Kidney (tissue), 13 donors: ENCODE measurements at regions not wholly inside any gene's neighbourhood (a gene's known extent, or its start where the extent isn't known, plus 50 kb on each side); places are given as distances from the start of the nearest gene placed in this dataset.
A peak's percentile ranks its signal among the peaks of the same experiment; 100 is the strongest.
"Not testable (repeated sequence)": the region's sequence is repeated elsewhere in the genome, so short reads cannot be mapped to it uniquely, and the experiment has no call there.

Experiments
- DNase-seq, 5 donors: peaks; one replicate each; pipeline ENCODE4 v3.0.0-alpha.2; 2013 to 2020
- FAIRE-seq: peaks from 2 replicates; lab custom pipeline; 2012; peaks lifted over from hg19 to GRCh38; lab: Jason Lieb, UNC
- H3K27ac ChIP-seq, 2 donors: one replicate each; pipeline ENCODE4 v1.7.0; 2013; ENCODE audit warnings: low read depth in 2 of 2, low read length in 2 of 2, inconsistent platforms in 1 of 2
- H3K27me3 ChIP-seq: one replicate; pipeline ENCODE4 v1.7.1; 2013; ENCODE audit warnings: low read length, inconsistent platforms; ENCODE audit not compliant: control insufficient read depth, insufficient read depth
- H3K36me3 ChIP-seq, 3 donors: one replicate each; pipeline versions ENCODE4 v1.7.0 to v1.7.1; 2013; ENCODE audit warnings: low read length in 3 of 3, control low read depth in 1 of 3, inconsistent platforms in 1 of 3; ENCODE audit not compliant: insufficient read depth in 3 of 3, control insufficient read depth in 2 of 3
- H3K4me1 ChIP-seq, 3 donors: one replicate each; pipeline versions ENCODE4 v1.7.0 to v1.7.1; 2013; ENCODE audit warnings: low read length in 3 of 3, inconsistent platforms in 1 of 3, low read depth in 1 of 3; ENCODE audit not compliant: control insufficient read depth in 2 of 3, insufficient read depth in 2 of 3
- H3K4me3 ChIP-seq, 3 donors: one replicate each; pipeline versions ENCODE4 v1.7.0 to v1.8.1; 2013; ENCODE audit warnings: low read length in 3 of 3, control low read depth in 1 of 3, inconsistent platforms in 1 of 3
- H3K9ac ChIP-seq, 3 donors: one replicate each; pipeline versions ENCODE4 v1.7.0 to v1.7.1; 2013; ENCODE audit warnings: low read length in 3 of 3, control low read depth in 1 of 3, inconsistent platforms in 1 of 3
- H3K9me3 ChIP-seq, 3 donors: one replicate each; pipeline versions ENCODE4 v1.7.0 to v1.7.1; 2013; ENCODE audit warnings: low read length in 3 of 3, control low read depth in 1 of 3, inconsistent platforms in 1 of 3; ENCODE audit not compliant: control insufficient read depth in 2 of 3, insufficient read depth in 1 of 3
- CTCF ChIP-seq: IDR thresholded peaks from 3 replicates; pipeline ENCODE4 v1.5.1; 2012; ENCODE audit warnings: mild to moderate bottlenecking, moderate library complexity, borderline replicate concordance; ENCODE audit not compliant: insufficient read depth; ENCODE audit errors: extremely low read depth
- intact Hi-C: fragments of 100-400 bp; cut with DNase I; formaldehyde crosslinking; loops from one replicate; pipeline ENCODE4 v1.11.1; 2022
- donor health status: control.
- donor health status: control.
- donor health status: control.
- donor health status: control.
- donor health status: control.
- donor health status: DM: yes; HTN: yes; CAD: no.
- donor health status: Normal renal cell carcinoma (clear cell type).

GRCh38 chr5:15366676-15367391, 133.1 kb upstream of the FBXL7 start:
- Histone ChIP-seq H3K27me3 (no peaks in the 10 kb centered on the region), H3K27ac (peak overlapping the region in 1 of 2 donors; percentile 10), H3K36me3 (no peaks in the 10 kb centered on the region), H3K4me3 (no peak overlapping the region), H3K9ac (no peak overlapping the region), H3K9me3 (no peaks in the 10 kb centered on the region), H3K4me1 (no peaks in the 10 kb centered on the region)
- peak in 1 of 5 donors; percentile 50 for DNase-seq
- no peak for FAIRE-seq
- intact Hi-C loops = no loop called here
- TF ChIP-seq CTCF = no peak

GRCh38 chr5:15365070-15365469, 134.9 kb upstream of the FBXL7 start:
- DNase-seq (no peak), FAIRE-seq (no peak)
- Histone ChIP-seq H3K27me3 (no peaks in the 10 kb centered on the region), H3K9ac (no peak overlapping the region), H3K4me1 (no peaks in the 10 kb centered on the region), H3K4me3 (no peak overlapping the region), H3K27ac (no peak overlapping the region), H3K9me3 (no peaks in the 10 kb centered on the region), H3K36me3 (no peaks in the 10 kb centered on the region)
- intact Hi-C loops = no loop called here
- no peak for TF ChIP-seq CTCF

- Histone ChIP-seq H3K9ac (no peak overlapping the region), H3K36me3 (no peaks in the 10 kb centered on the region), H3K27ac (no peak overlapping the region), H3K9me3 (no peaks in the 10 kb centered on the region), H3K27me3 (no peaks in the 10 kb centered on the region), H3K4me1 (no peaks in the 10 kb centered on the region), H3K4me3 (no peak overlapping the region)
- no peak for DNase-seq
- no peak for FAIRE-seq
- intact Hi-C loops = no loop called here
- no peak for TF ChIP-seq CTCF
Observed at GRCh38 chr5:15363601-15364000, 136.4 kb upstream of the FBXL7 start.

- H3K4me3 ChIP-seq, H3K9ac ChIP-seq, H3K36me3 ChIP-seq, FAIRE-seq, H3K4me1 ChIP-seq, H3K9me3 ChIP-seq, intact Hi-C loops, H3K27me3 ChIP-seq, H3K27ac ChIP-seq, DNase-seq: not testable (repeated sequence)
Observed at GRCh38 chr5:15357092-15357453, 142.9 kb upstream of the FBXL7 start.

- H3K4me3 ChIP-seq, H3K27me3 ChIP-seq, intact Hi-C loops, H3K27ac ChIP-seq, DNase-seq, H3K36me3 ChIP-seq, H3K4me1 ChIP-seq, FAIRE-seq, H3K9ac ChIP-seq, H3K9me3 ChIP-seq: not testable (repeated sequence)
Observed at GRCh38 chr5:15356308-15357091, 143.5 kb upstream of the FBXL7 start.
